ENCODE measurements at regions not wholly inside any gene's neighbourhood (a gene's known extent, or its start where the extent isn't known, plus 50 kb on each side); places are given as distances from the start of the nearest gene placed in this dataset.
"Not testable (repeated sequence)": the region's sequence is repeated elsewhere in the genome, so short reads cannot be mapped to it uniquely, and the experiment has no call there.

DNA sequence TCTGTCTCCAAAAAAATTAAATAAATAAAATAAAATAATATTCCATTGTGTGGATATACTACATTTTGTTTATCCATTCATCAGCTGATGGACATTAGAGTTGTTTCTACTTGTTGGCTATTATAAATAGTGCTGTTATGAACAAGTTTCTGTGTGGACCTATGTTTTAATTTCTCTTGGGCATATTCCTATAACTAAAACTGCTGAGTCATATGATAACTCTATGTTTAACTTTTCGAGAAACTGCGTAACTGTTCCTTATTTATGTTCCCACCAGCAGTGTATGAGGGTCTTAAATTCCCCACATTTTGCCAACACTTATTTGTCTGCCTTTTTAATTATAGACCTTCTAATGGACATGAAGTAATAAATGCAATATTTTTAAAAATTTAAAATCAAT is 80.0 kb upstream of the XIST start:
- no peaks in the 10 kb centered on the region for H3K9me3 Mint-ChIP-seq
- DNase-seq, result no peak
- H3K36me3 Mint-ChIP-seq (ENCODE audit: low read depth), result no peaks in the 10 kb centered on the region
- no peak overlapping the region for H3K27ac Mint-ChIP-seq
- no peaks in the 10 kb centered on the region for H3K4me1 Mint-ChIP-seq
- intact Hi-C loops (cut with micrococcal nuclease), result no loop called here
- no peak overlapping the region for H3K4me3 Mint-ChIP-seq
- H3K27me3 Mint-ChIP-seq, result no peaks in the 10 kb centered on the region

DNA sequence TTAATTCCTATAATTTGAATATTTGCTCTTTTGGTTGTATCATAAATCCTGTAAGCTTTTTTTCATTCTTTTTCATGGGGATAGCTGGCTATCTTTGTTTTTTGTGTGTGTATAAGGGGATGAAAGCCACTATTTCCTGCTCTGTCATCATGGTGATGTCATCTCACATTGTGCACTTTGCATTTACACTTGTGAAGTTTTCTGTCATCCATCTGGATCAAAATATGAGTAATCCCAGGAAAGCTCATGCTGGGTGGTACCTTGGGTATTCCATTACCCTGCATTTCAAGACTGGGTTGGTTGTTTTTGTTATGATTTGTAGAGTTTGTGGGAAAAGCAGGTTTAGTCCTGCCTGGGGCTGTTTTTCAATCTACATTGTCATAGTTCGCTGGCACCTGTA is 77.8 kb upstream of the XIST start:
- DNase-seq, result no peak
- no peaks in the 10 kb centered on the region for H3K36me3 Mint-ChIP-seq (ENCODE audit: low read depth)

DNA sequence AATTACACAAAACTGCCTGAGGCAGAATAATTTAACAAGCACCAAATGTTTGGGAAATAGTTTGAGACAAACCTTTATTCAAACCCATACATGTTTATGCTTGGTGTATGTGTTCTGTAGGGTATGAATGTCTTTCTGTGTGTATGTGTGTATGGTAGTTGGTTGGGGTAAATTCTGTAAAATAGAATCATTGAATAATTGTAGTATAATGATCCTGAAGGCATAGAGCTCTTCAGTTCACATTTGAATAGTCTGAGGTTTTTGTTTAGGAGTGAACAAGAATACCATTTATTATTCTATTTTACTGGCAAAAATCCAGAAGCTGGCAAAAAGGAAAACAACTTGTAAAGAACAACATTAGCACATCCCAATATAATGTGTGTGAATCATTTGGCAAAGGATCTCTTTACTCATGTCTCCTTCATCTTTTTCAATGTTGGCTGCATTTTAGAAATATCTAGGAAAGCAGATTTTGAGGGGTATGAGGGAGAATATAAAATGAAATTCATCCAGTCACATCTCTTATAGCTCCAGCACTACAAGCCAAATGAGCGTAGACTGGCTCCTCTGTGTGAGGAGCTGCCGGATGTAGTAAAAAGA is 70.4 kb upstream of the XIST start:
- Mint-ChIP-seq H3K36me3 (ENCODE audit: low read depth) (no peaks in the 10 kb centered on the region), H3K4me3 (no peak overlapping the region), H3K4me1 (no peaks in the 10 kb centered on the region), H3K27ac (no peak overlapping the region), H3K27me3 (no peaks in the 10 kb centered on the region), H3K9me3 (no peaks in the 10 kb centered on the region)
- intact Hi-C loops (cut with micrococcal nuclease), result no loop called here
- no peak for DNase-seq

More for the DNA sequence above, 77.8 kb upstream of the XIST start:
- Mint-ChIP-seq H3K27me3 (no peaks in the 10 kb centered on the region), H3K27ac (no peak overlapping the region), H3K9me3 (no peaks in the 10 kb centered on the region), H3K4me3 (no peak overlapping the region), H3K4me1 (no peaks in the 10 kb centered on the region)
- intact Hi-C loops (cut with micrococcal nuclease), result no loop called here

DNA sequence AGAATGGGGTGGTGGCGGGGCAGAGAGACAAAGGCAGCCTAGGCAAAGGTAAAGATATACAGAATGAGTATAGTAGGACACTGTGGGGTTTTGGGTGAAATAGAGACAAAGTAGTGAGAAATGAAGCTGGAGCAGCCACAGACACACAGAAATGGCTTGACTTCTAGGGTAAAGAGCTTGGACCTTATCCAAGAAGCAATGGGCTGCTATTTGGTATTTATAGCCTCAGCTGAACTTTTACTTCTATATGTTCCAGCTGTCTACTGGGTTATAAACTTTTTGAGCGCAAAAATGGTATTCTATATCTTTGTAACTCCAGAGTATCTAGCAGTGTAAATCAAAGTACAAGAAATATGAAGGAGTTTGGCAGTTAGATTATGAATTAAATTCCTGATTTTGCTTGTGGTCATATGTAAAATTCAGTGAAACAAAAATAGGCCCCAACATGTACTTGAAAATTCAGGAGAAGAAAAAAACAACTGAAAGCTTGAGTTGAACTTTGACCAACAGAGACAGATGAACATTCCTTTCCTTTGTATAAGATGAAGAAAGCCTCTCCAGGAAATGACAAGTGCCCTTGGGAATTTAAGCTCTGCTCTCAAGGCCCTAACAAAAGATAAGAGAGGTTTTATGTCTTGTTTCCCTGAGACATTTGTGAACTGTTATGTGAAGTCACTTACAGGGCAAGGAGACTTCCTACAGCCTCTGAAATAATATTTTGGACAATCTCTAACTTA is 64.6 kb upstream of the XIST start:
- Mint-ChIP-seq H3K27ac (no peak overlapping the region), H3K4me3 (no peak overlapping the region), H3K36me3 (ENCODE audit: low read depth) (no peaks in the 10 kb centered on the region), H3K4me1 (no peaks in the 10 kb centered on the region), H3K27me3 (no peaks in the 10 kb centered on the region), H3K9me3 (no peaks in the 10 kb centered on the region)
- intact Hi-C loops (cut with micrococcal nuclease), result no loop called here
- no peak for DNase-seq

DNA sequence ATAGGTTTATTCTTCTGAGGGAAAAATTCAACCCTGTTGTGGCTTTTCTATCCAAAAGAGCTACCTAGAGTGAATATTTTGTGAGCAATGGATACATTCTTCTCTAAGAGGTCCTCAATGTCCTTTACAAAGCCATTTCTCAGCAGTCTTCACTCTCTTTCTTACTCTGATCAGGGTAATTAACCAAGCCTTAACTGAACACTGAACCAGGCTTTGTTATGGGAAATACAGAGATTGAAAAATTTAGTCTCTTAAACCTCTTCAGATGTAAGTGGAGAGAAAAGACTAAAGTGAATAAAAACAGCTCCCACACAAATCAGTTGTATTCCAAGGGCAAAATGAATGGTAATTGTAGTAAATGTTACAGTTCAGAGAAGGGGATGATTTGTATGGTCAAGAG is 64.0 kb upstream of the XIST start:
- intact Hi-C loops (cut with micrococcal nuclease), result no loop called here

GRCh38 chrX:73914792-73915191 is 62.3 kb upstream of the XIST start:
- H3K4me1 Mint-ChIP-seq, result not testable (repeated sequence)

More for the DNA sequence above, 64.0 kb upstream of the XIST start:
- DNase-seq, result no peak
- Mint-ChIP-seq H3K4me3 (no peak overlapping the region), H3K27ac (no peak overlapping the region), H3K36me3 (ENCODE audit: low read depth) (no peaks in the 10 kb centered on the region), H3K27me3 (no peaks in the 10 kb centered on the region), H3K9me3 (no peaks in the 10 kb centered on the region), H3K4me1 (no peaks in the 10 kb centered on the region)

DNA sequence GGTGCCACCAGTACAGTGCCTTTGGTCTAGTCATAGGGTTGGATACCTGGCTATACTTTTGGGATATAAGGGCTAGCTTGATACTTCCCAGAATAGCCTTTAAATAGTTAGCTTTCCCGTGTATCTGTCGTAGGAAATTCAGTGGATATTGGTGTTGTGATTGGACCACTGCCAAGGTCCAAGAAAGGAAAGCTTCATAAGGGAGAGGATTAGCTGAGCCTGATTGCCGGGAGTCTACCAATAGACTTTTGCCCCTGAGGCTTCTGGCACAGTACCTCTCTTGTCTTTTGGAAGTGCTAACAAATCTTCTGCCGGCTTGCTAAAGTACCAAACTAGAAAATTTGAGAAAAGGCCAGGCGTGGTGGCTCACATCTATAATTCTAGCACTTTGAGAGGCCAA is 61.1 kb upstream of the XIST start:
- intact Hi-C loops (cut with micrococcal nuclease), result no loop called here
- Mint-ChIP-seq H3K9me3 (no peaks in the 10 kb centered on the region), H3K4me3 (no peak overlapping the region), H3K27me3 (no peaks in the 10 kb centered on the region), H3K27ac (no peak overlapping the region), H3K4me1 (no peaks in the 10 kb centered on the region), H3K36me3 (ENCODE audit: low read depth) (no peaks in the 10 kb centered on the region)
- no peak for DNase-seq

More at GRCh38 chrX:73914792-73915191, 62.3 kb upstream of the XIST start:
- H3K27ac Mint-ChIP-seq; H3K4me3 Mint-ChIP-seq; H3K9me3 Mint-ChIP-seq; DNase-seq; H3K27me3 Mint-ChIP-seq; intact Hi-C loops (cut with micrococcal nuclease); H3K36me3 Mint-ChIP-seq (ENCODE audit: low read depth): not testable (repeated sequence)

- H3K27ac Mint-ChIP-seq; H3K27me3 Mint-ChIP-seq; intact Hi-C loops (cut with micrococcal nuclease); H3K9me3 Mint-ChIP-seq; H3K4me1 Mint-ChIP-seq; DNase-seq; H3K4me3 Mint-ChIP-seq; H3K36me3 Mint-ChIP-seq (ENCODE audit: low read depth): not testable (repeated sequence)
Measured at GRCh38 chrX:73911946-73912345, 59.4 kb upstream of the XIST start.

DNA sequence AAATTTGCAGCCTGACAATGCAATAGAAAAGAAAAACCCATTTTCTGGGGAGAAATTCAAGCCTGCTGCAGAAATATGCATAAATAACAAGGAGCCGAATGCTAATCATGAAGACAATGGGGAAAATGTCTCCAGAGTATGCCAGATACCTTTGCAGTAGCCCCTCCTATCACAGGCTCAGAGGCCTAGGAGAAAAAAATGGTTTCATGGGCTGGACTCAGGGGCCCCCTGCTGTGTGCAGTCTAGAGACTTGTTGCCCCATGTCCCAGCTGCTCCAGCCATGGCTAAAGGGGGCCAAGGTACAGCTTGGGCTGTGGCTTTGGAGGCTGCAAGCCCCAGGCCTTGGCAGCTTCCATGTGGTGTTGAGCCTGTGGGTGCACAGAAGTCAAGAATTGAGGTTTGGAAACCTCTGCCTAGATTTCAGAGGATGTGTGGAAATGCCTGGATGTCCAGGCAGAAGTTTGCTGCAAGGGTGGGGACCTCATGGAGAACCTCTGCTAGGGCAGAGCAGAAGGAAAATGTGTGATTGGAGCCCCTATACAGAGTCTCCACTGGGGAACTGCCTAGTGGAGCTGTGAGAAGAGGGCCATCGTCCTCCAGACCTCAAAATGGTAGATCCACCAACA is 53.3 kb upstream of the XIST start:
- H3K27me3 Mint-ChIP-seq, result not testable (repeated sequence)

DNA sequence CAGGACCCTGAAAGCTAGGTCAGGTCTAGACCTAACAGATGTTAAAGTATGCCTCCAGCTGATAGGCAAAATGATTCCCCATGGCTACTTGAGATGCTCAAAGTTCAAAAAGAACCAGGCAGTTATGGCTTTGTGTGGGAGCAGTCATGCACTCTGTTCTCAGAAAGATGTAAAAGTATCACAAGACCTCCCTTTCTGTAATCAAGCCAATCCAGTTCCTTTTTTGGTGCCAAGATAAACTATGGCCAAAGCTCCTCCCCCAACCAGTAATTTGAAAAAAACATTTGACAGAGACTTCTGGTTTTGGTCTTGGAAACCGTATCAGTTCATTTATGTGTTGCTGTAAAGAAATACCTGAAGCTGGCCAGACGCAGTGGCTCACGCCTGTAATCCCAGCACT is 51.4 kb upstream of the XIST start:
- no peak for DNase-seq
- Mint-ChIP-seq H3K4me1 (no peaks in the 10 kb centered on the region), H3K27ac (no peak overlapping the region), H3K4me3 (no peak overlapping the region), H3K27me3 (no peaks in the 10 kb centered on the region), H3K36me3 (ENCODE audit: low read depth) (no peaks in the 10 kb centered on the region), H3K9me3 (no peaks in the 10 kb centered on the region)
- intact Hi-C loops (cut with micrococcal nuclease), result no loop called here

More for the DNA sequence above, 53.3 kb upstream of the XIST start:
- DNase-seq; H3K36me3 Mint-ChIP-seq (ENCODE audit: low read depth); intact Hi-C loops (cut with micrococcal nuclease); H3K9me3 Mint-ChIP-seq; H3K27ac Mint-ChIP-seq; H3K4me3 Mint-ChIP-seq; H3K4me1 Mint-ChIP-seq: not testable (repeated sequence)
